ENCODE measurements at regions not wholly inside any gene's neighbourhood (a gene's known extent, or its start where the extent isn't known, plus 50 kb on each side); places are given as distances from the start of the nearest gene placed in this dataset.

- TF ChIP-seq CTCF (IDR thresholded peaks at IDR 0.05) = no peak
- TF ChIP-seq POLR2AphosphoS5 (IDR thresholded peaks at IDR 0.05) = no peak
- TF ChIP-seq EP300 (IDR thresholded peaks at IDR 0.05) = no peak
Observed at GRCh38 chr6:169866668-169867521, 115.5 kb downstream of the ERMARD start.

Measured in esophagus muscularis mucosa (tissue), 4 donors.